GM12865 (cell line): ENCODE measurements at regions not wholly inside any gene's neighbourhood (a gene's known extent, or its start where the extent isn't known, plus 50 kb on each side); places are given as distances from the start of the nearest gene placed in this dataset.

Source experiments
- DNase-seq: peaks from one replicate; pipeline ENCODE4 v3.0.0; 2010; ENCODE audit warnings: low read depth
- H3K4me3 ChIP-seq: 2 replicates; pipeline ENCODE4 v1.5.1; 2011; ENCODE audit warnings: mild to moderate bottlenecking, low read depth, low read length, control low read depth
- CTCF ChIP-seq: IDR thresholded peaks from 2 replicates; pipeline ENCODE4 v1.5.1; 2011; ENCODE audit warnings: low read length, control low read depth, low read depth, inconsistent platforms; ENCODE audit not compliant: insufficient read depth; ENCODE audit errors: missing control alignments

GRCh38 chr12:42696406-42697149 is 107.0 kb upstream of the PRICKLE1 start:
- no peak overlapping the region for H3K4me3 ChIP-seq
- no peak for DNase-seq
- no peak for TF ChIP-seq CTCF

- TF ChIP-seq CTCF: no peak
- no peak overlapping the region for H3K4me3 ChIP-seq
- peak; percentile 14 for DNase-seq
These were observed 106.0 kb upstream of the PRICKLE1 start for GRCh38 chr12:42695490-42695995.

- no peak for TF ChIP-seq CTCF
- no peak overlapping the region for H3K4me3 ChIP-seq
- DNase-seq: no peak
These were observed 103.2 kb upstream of the PRICKLE1 start for GRCh38 chr12:42692749-42693148.

- DNase-seq: no peak
- no peak for TF ChIP-seq CTCF
- H3K4me3 ChIP-seq: no peak overlapping the region
These were observed 102.5 kb upstream of the PRICKLE1 start for GRCh38 chr12:42691991-42692557.

GRCh38 chr12:42690264-42690663 is 100.7 kb upstream of the PRICKLE1 start:
- no peak for TF ChIP-seq CTCF

GRCh38 chr12:42689699-42690098 is 100.2 kb upstream of the PRICKLE1 start:
- TF ChIP-seq CTCF: no peak
- no peak overlapping the region for H3K4me3 ChIP-seq
- no peak for DNase-seq

More at GRCh38 chr12:42690264-42690663, 100.7 kb upstream of the PRICKLE1 start:
- no peak for DNase-seq
- H3K4me3 ChIP-seq: no peak overlapping the region
